ENCODE measurements at regions not wholly inside any gene's neighbourhood (a gene's known extent, or its start where the extent isn't known, plus 50 kb on each side); places are given as distances from the start of the nearest gene placed in this dataset.

GRCh38 chr1:177385760-177386698, 215.3 kb downstream of the BRINP2 start:
- DNase-seq, result no peak

- DNase-seq, result no peak
Measured at GRCh38 chr1:177384461-177384860, 213.7 kb downstream of the BRINP2 start.

- DNase-seq, result no peak
Measured at GRCh38 chr1:177383715-177384114, 213.0 kb downstream of the BRINP2 start.

- DNase-seq, result no peak
Measured at GRCh38 chr1:177377866-177378265, 207.1 kb downstream of the BRINP2 start.

GRCh38 chr1:177368255-177368654, 197.5 kb downstream of the BRINP2 start:
- no peak for DNase-seq

GRCh38 chr1:177366091-177366490, 195.3 kb downstream of the BRINP2 start:
- no peak for DNase-seq

- DNase-seq, result no peak
Measured at GRCh38 chr1:177360791-177361190, 190.0 kb downstream of the BRINP2 start.

GRCh38 chr1:177356674-177357435, 186.1 kb downstream of the BRINP2 start:
- no peak for DNase-seq

- DNase-seq, result no peak
Measured at GRCh38 chr1:177355575-177355974, 184.8 kb downstream of the BRINP2 start.

- DNase-seq, result no peak
Measured at GRCh38 chr1:177354247-177354646, 183.5 kb downstream of the BRINP2 start.

GRCh38 chr1:177351361-177352108, 180.8 kb downstream of the BRINP2 start:
- DNase-seq, result no peak

- no peak for DNase-seq
Measured at GRCh38 chr1:177346790-177347359, 176.1 kb downstream of the BRINP2 start.

- DNase-seq, result no peak
Measured at GRCh38 chr1:177343445-177343844, 172.7 kb downstream of the BRINP2 start.

- no peak for DNase-seq
Measured at GRCh38 chr1:177341773-177342172, 171.0 kb downstream of the BRINP2 start.

GRCh38 chr1:177340601-177341067, 169.9 kb downstream of the BRINP2 start:
- DNase-seq, result no peak

GRCh38 chr1:177338376-177338775, 167.6 kb downstream of the BRINP2 start:
- DNase-seq, result no peak

- DNase-seq, result no peak
Measured at GRCh38 chr1:177334903-177335302, 164.1 kb downstream of the BRINP2 start.

GRCh38 chr1:177333936-177334595, 163.3 kb downstream of the BRINP2 start:
- no peak for DNase-seq
